Bronchial epithelial cell (primary cell): ENCODE measurements at regions not wholly inside any gene's neighbourhood (a gene's known extent, or its start where the extent isn't known, plus 50 kb on each side); places are given as distances from the start of the nearest gene placed in this dataset.

Experiments
- DNase-seq: peaks from one replicate; pipeline ENCODE4 v3.0.0-alpha.2; 2010; ENCODE audit warnings: low read depth
- FAIRE-seq: peaks from 2 replicates; lab custom pipeline; 2011; peaks lifted over from hg19 to GRCh38; lab: Jason Lieb, UNC
- H3K27me3 ChIP-seq: 2 replicates; pipeline ENCODE4 v1.5.1; 2011; ENCODE audit warnings: low read length; ENCODE audit not compliant: control insufficient read depth, insufficient read depth
- H3K36me3 ChIP-seq: 2 replicates; pipeline ENCODE4 v1.5.1; 2011; ENCODE audit warnings: low read length; ENCODE audit not compliant: control insufficient read depth, insufficient read depth
- H3K4me3 ChIP-seq: 2 replicates; pipeline ENCODE4 v1.5.1; 2011; ENCODE audit warnings: mild to moderate bottlenecking, low read depth, low read length, control low read depth
- CTCF ChIP-seq: IDR thresholded peaks from 2 replicates; pipeline ENCODE4 v1.5.1; 2011; ENCODE audit warnings: mild to moderate bottlenecking, moderate library complexity, low read length, control low read depth, inconsistent platforms; ENCODE audit not compliant: insufficient read depth, severe bottlenecking

- DNase-seq: no peak
- H3K27me3 ChIP-seq: no peaks in the 10 kb centered on the region
- no peak overlapping the region for H3K4me3 ChIP-seq
- no peak for FAIRE-seq
- TF ChIP-seq CTCF: no peak
- no peaks in the 10 kb centered on the region for H3K36me3 ChIP-seq
Measured at GRCh38 chr13:108375034-108375433, 105.5 kb downstream of the TNFSF13B start.

GRCh38 chr13:108375772-108376171, 106.3 kb downstream of the TNFSF13B start:
- no peak for FAIRE-seq
- H3K27me3 ChIP-seq: no peaks in the 10 kb centered on the region
- no peaks in the 10 kb centered on the region for H3K36me3 ChIP-seq
- H3K4me3 ChIP-seq: no peak overlapping the region
- TF ChIP-seq CTCF: no peak
- no peak for DNase-seq

GRCh38 chr13:108376308-108376707, 106.8 kb downstream of the TNFSF13B start:
- no peaks in the 10 kb centered on the region for H3K36me3 ChIP-seq
- no peak overlapping the region for H3K4me3 ChIP-seq
- H3K27me3 ChIP-seq: no peaks in the 10 kb centered on the region
- DNase-seq (no peak), FAIRE-seq (no peak)
- TF ChIP-seq CTCF: no peak

GRCh38 chr13:108377646-108378206, 108.2 kb downstream of the TNFSF13B start:
- Histone ChIP-seq H3K4me3 (no peak overlapping the region), H3K36me3 (no peaks in the 10 kb centered on the region), H3K27me3 (no peaks in the 10 kb centered on the region)
- TF ChIP-seq CTCF: no peak
- FAIRE-seq (peak; percentile 47), DNase-seq (no peak)

GRCh38 chr13:108383667-108384066, 114.1 kb downstream of the TNFSF13B start:
- no peak for TF ChIP-seq CTCF
- H3K4me3 ChIP-seq: no peak overlapping the region
- H3K27me3 ChIP-seq: no peaks in the 10 kb centered on the region
- no peaks in the 10 kb centered on the region for H3K36me3 ChIP-seq
- FAIRE-seq: no peak
- DNase-seq: no peak

GRCh38 chr13:108387156-108387555, 117.6 kb downstream of the TNFSF13B start:
- no peak for TF ChIP-seq CTCF
- DNase-seq (no peak), FAIRE-seq (no peak)
- H3K36me3 ChIP-seq: no peaks in the 10 kb centered on the region
- no peak overlapping the region for H3K4me3 ChIP-seq
- no peaks in the 10 kb centered on the region for H3K27me3 ChIP-seq
